ENCODE measurements at regions not wholly inside any gene's neighbourhood (a gene's known extent, or its start where the extent isn't known, plus 50 kb on each side); places are given as distances from the start of the nearest gene placed in this dataset.

DNA sequence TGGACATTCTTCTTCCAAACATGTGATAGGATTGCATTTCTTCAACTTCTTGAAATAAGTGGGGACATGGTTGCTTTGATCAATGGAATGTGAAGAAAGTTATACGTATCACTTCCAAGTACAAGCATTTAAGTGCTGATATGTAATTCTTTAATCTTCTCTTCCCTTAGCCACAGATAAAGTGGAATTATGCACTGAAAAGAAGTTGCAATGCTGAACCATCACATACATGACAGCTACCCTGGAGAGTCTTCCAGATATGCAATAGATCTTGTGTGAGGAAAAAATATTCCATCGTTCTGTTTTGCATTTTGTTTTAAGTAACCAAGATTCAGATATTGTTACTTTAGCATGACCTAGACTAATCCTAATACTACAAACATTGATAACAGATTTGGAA lies 674.3 kb downstream of the NSUN3 start (continued):
- TF ChIP-seq CGGBP1 (CRISPR knock-in tag; IDR thresholded peaks at IDR 0.05), result no peak
- TF ChIP-seq ZNF212 (CRISPR knock-in tag; IDR thresholded peaks at IDR 0.05), result no peak
- no peak for TF ChIP-seq ZNF253 (CRISPR knock-in tag; conservative IDR thresholded peaks at IDR 0.05)
- TF ChIP-seq KAT8 (IDR thresholded peaks at IDR 0.05; ENCODE audit: low read depth), result no peak
- no peak for TF ChIP-seq CHCHD3 (CRISPR knock-in tag; IDR thresholded peaks at IDR 0.05)
- no peak for TF ChIP-seq SMARCA4 (IDR thresholded peaks at IDR 0.05)
- no peak for TF ChIP-seq ILK (tag; IDR thresholded peaks at IDR 0.05; ENCODE audit: borderline replicate concordance, low read depth)
- TF ChIP-seq ZKSCAN3 (CRISPR knock-in tag; IDR thresholded peaks at IDR 0.05), result no peak
- no peak for TF ChIP-seq PHB (CRISPR knock-in tag; IDR thresholded peaks at IDR 0.05)
- TF ChIP-seq ATF7 (IDR thresholded peaks at IDR 0.05), result no peak
- no peak for TF ChIP-seq CHD2 (IDR thresholded peaks at IDR 0.05; ENCODE audit: low read depth, low read length)

DNA sequence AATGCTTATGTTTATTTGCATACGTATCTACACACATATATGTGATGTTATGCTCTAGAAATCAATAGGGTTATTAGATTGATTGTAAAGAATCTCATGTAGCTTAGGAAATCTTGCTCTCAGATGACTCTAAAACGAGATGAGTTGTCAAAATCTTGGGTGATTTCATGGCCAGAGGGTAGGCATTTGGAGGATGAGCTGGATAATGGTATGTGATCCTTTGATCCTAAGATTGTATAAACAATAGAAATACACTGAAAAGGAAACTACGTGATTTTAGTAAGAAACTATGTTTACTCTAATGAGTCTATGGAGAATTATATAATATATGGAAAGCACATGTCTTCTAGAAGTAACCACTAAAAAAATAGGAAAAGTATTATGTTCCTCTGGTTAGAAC lies 676.6 kb downstream of the NSUN3 start:
- Histone ChIP-seq H3K4me3 (no peak overlapping the region), H3K9ac (ENCODE audit: insufficient read depth in 1 of 2, low read depth in 2 of 2, low read length in 2 of 2) (no peak overlapping the region), H3K9me3 (replicated peaks; ENCODE audit: control insufficient read depth, insufficient read depth, low read depth, low read length) (no peaks in the 10 kb centered on the region), H3K36me3 (ENCODE audit: control insufficient read depth, insufficient read depth, low read length) (no peaks in the 10 kb centered on the region), H3K4me1 (replicated peaks in 1 of 2; ENCODE audit: control insufficient read depth in 2 of 2, insufficient read depth in 2 of 2, low read length in 2 of 2) (no peaks in the 10 kb centered on the region), H3K4me2 (ENCODE audit: insufficient read depth, low read length) (no peak overlapping the region), H2AFZ (ENCODE audit: low read depth, low read length) (no peak overlapping the region), H4K20me1 (replicated peaks; ENCODE audit: control insufficient read depth, insufficient read depth, low read length) (no peaks in the 10 kb centered on the region), H3K9me1 (ENCODE audit: control insufficient read depth, insufficient read depth, low read length) (no peaks in the 10 kb centered on the region), H3K27me3 (ENCODE audit: control insufficient read depth in 2 of 2, insufficient read depth in 2 of 2, low read length in 2 of 2) (no peaks in the 10 kb centered on the region), H3K27ac (ENCODE audit: extremely low read depth, low read depth, low read length) (no peak overlapping the region), H3K79me2 (ENCODE audit: control insufficient read depth, insufficient read depth, low read length) (no peaks in the 10 kb centered on the region)
- ChIA-PET CTCF (ENCODE audit: low intra/inter-chr PET ratio) (no interaction called here), POLR2A (no interaction called here)
- no peak for ATAC-seq
- in situ Hi-C loops (cut with MboI), result no loop called here
- WGBS (ENCODE audit: insufficient coverage, low coverage, missing lambda C conversion rate), result 2% methylated on average over 3 of the region's 3 CpGs
- intact Hi-C loops (cut with micrococcal nuclease), result no loop called here
- no TSS peak for BruUV-seq (replicated peaks)
- no peak for FAIRE-seq
- no peak for DNase-seq (ENCODE audit: extremely low read depth in 1 of 4, low spot score in 3 of 4)
- TF ChIP-seq HLTF (IDR thresholded peaks at IDR 0.05), result no peak
- no peak for TF ChIP-seq ATF1 (CRISPR knock-in tag; IDR thresholded peaks at IDR 0.05)
- no peak for TF ChIP-seq ATF1 (tag; IDR thresholded peaks at IDR 0.05)
- no peak for TF ChIP-seq ZNF197 (CRISPR knock-in tag; IDR thresholded peaks at IDR 0.05; ENCODE audit: low read depth)
- no peak for TF ChIP-seq ZNF165 (CRISPR knock-in tag; IDR thresholded peaks at IDR 0.05; ENCODE audit: borderline replicate concordance)
- TF ChIP-seq, protein P1, sequence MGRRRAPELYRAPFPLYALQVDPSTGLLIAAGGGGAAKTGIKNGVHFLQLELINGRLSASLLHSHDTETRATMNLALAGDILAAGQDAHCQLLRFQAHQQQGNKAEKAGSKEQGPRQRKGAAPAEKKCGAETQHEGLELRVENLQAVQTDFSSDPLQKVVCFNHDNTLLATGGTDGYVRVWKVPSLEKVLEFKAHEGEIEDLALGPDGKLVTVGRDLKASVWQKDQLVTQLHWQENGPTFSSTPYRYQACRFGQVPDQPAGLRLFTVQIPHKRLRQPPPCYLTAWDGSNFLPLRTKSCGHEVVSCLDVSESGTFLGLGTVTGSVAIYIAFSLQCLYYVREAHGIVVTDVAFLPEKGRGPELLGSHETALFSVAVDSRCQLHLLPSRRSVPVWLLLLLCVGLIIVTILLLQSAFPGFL (CRISPR knock-in tag; IDR thresholded peaks at IDR 0.05), result no peak
- TF ChIP-seq ZNF23 (CRISPR knock-in tag; IDR thresholded peaks at IDR 0.05), result no peak
- no peak for TF ChIP-seq RB1 (IDR thresholded peaks at IDR 0.05; ENCODE audit: low read depth)
- TF ChIP-seq PML (IDR thresholded peaks at IDR 0.05; ENCODE audit: low read length), result no peak
- no peak for TF ChIP-seq SPI1 (IDR thresholded peaks at IDR 0.05; ENCODE audit: borderline replicate concordance, low read depth, low read length)
- no peak for TF ChIP-seq ZSCAN32 (CRISPR knock-in tag; IDR thresholded peaks at IDR 0.05)
- TF ChIP-seq, protein P2, sequence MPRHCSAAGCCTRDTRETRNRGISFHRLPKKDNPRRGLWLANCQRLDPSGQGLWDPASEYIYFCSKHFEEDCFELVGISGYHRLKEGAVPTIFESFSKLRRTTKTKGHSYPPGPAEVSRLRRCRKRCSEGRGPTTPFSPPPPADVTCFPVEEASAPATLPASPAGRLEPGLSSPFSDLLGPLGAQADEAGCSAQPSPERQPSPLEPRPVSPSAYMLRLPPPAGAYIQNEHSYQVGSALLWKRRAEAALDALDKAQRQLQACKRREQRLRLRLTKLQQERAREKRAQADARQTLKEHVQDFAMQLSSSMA (CRISPR knock-in tag; IDR thresholded peaks at IDR 0.05), result no peak
- TF ChIP-seq ZNF253 (CRISPR knock-in tag; conservative IDR thresholded peaks at IDR 0.05), result no peak
- no peak for TF ChIP-seq BDP1 (IDR thresholded peaks at IDR 0.05; ENCODE audit: insufficient read depth, insufficient read length)
- TF ChIP-seq SRSF7 (optimal IDR thresholded peaks at IDR 0.05; ENCODE audit: low read depth, low read length), result no peak

Measured in K562 (cell line).